GM23248 (cell line): ENCODE measurements at regions not wholly inside any gene's neighbourhood (a gene's known extent, or its start where the extent isn't known, plus 50 kb on each side); places are given as distances from the start of the nearest gene placed in this dataset.

Experiments
- DNase-seq: peaks from one replicate; pipeline ENCODE4 v3.0.0-alpha.2; 2015
- H2AFZ ChIP-seq: fragments of 200-600 bp; sonication (generic); 2 replicates; pipeline ENCODE4 v1.6.1; 2016; ENCODE audit warnings: antibody characterized with exemption
- H3F3A ChIP-seq: fragments of 200-600 bp; sonication (generic); 2 replicates; pipeline ENCODE4 v1.6.1; 2016; ENCODE audit warnings: mild to moderate bottlenecking, antibody characterized with exemption, mixed run types; ENCODE audit not compliant: insufficient read depth
- H3K27ac ChIP-seq: fragments of 200-600 bp; sonication (generic); 2 replicates; pipeline ENCODE4 v1.5.1; 2016; ENCODE audit warnings: mild to moderate bottlenecking
- H3K27me3 ChIP-seq: fragments of 200-600 bp; sonication (generic); replicated peaks from 2 replicates; pipeline ENCODE4 v1.6.1; 2016; ENCODE audit warnings: mild to moderate bottlenecking; ENCODE audit not compliant: insufficient read depth
- H3K36me3 ChIP-seq: fragments of 200-600 bp; sonication (generic); 2 replicates; pipeline ENCODE4 v1.6.1; 2016; ENCODE audit warnings: low read depth, mild to moderate bottlenecking
- H3K4me1 ChIP-seq: fragments of 200-600 bp; sonication (generic); 2 replicates; pipeline ENCODE4 v1.6.1; 2016; ENCODE audit warnings: mild to moderate bottlenecking; ENCODE audit not compliant: insufficient read depth
- H3K4me2 ChIP-seq: fragments of 200-600 bp; sonication (generic); one replicate; pipeline ENCODE4 v1.6.1; 2016; ENCODE audit warnings: mild to moderate bottlenecking; ENCODE audit not compliant: unreplicated experiment
- H3K4me3 ChIP-seq: fragments of 200-600 bp; sonication (generic); 2 replicates; pipeline ENCODE4 v1.5.1; 2016; ENCODE audit warnings: mild to moderate bottlenecking
- H3K79me2 ChIP-seq: fragments of 200-600 bp; sonication (generic); 2 replicates; pipeline ENCODE4 v1.6.1; 2016; ENCODE audit warnings: mild to moderate bottlenecking; ENCODE audit not compliant: insufficient read depth
- H3K9ac ChIP-seq: fragments of 200-600 bp; sonication (generic); 2 replicates; pipeline ENCODE4 v1.6.1; 2016; ENCODE audit warnings: mild to moderate bottlenecking
- H3K9me2 ChIP-seq: fragments of 200-600 bp; sonication (generic); 2 replicates; pipeline ENCODE4 v1.6.1; 2016; ENCODE audit warnings: mixed run types, mild to moderate bottlenecking, moderate library complexity; ENCODE audit not compliant: insufficient read depth
- H3K9me3 ChIP-seq: fragments of 200-600 bp; sonication (generic); one replicate; pipeline ENCODE4 v1.6.1; 2017; ENCODE audit warnings: low read depth
- H4K20me1 ChIP-seq: fragments of 200-600 bp; sonication (generic); 2 replicates; pipeline ENCODE4 v1.6.0; 2016; ENCODE audit not compliant: insufficient read depth
- EZH2 ChIP-seq: fragments of 200-600 bp; sonication (generic); IDR thresholded peaks from 2 replicates; pipeline ENCODE4 v1.6.1; 2018; ENCODE audit warnings: antibody characterized with exemption, mild to moderate bottlenecking; ENCODE audit not compliant: insufficient read depth, poor library complexity, severe bottlenecking
- EZH2phosphoT487 ChIP-seq: fragments of 200-600 bp; sonication (generic); IDR thresholded peaks from 2 replicates; pipeline ENCODE4 v1.6.1; 2018; ENCODE audit warnings: antibody characterized with exemption, moderate library complexity, mild to moderate bottlenecking, low read depth; ENCODE audit not compliant: insufficient read depth
- WGBS, 2 experiments: methylation state at CpG; one replicate each; pipeline ENCODE4 v1.1.6; 2015 to 2017; ENCODE audit warnings: low lambda C conversion rate in 2 of 2, low coverage in 1 of 2; ENCODE audit errors: missing lambda C conversion rate in 2 of 2; 5-methylcytosine and 5-hydroxymethylcytosine counted together
- in situ Hi-C: fragments of 300-500 bp; cut with MboI; formaldehyde crosslinking; loops from 2 replicates; pipeline ENCODE4 v1.15.0; 2020

- Histone ChIP-seq H3K27ac (no peak overlapping the region), H3K9me3 (no peaks in the 10 kb centered on the region), H3K4me1 (no peaks in the 10 kb centered on the region), H3K4me2 (no peak overlapping the region), H3K4me3 (no peak overlapping the region), H2AFZ (no peak overlapping the region), H4K20me1 (no peaks in the 10 kb centered on the region), H3K79me2 (no peaks in the 10 kb centered on the region), H3K9me2 (no peaks in the 10 kb centered on the region), H3F3A (no peaks in the 10 kb centered on the region), H3K36me3 (no peaks in the 10 kb centered on the region), H3K27me3 (no peaks in the 10 kb centered on the region), H3K9ac (no peak overlapping the region)
- WGBS, 2 experiments: 4 to 12% methylated on average over 2 of the region's 2 CpGs
- no peak for DNase-seq
- no peak for TF ChIP-seq EZH2
- no peak for TF ChIP-seq EZH2phosphoT487
- in situ Hi-C loops: no loop called here
Observed at GRCh38 chr14:56889705-56890104, 79.4 kb upstream of the OTX2 start.

GRCh38 chr14:56888274-56888673, 78.0 kb upstream of the OTX2 start:
- whole genome bisulfite sequencing, 2 experiments: 9 to 13% methylated on average over 3 of the region's 3 CpGs
- no peak overlapping the region for H3K9ac ChIP-seq

GRCh38 chr14:56887216-56887615, 76.9 kb upstream of the OTX2 start:
- H3F3A ChIP-seq: no peaks in the 10 kb centered on the region
- no peaks in the 10 kb centered on the region for H3K36me3 ChIP-seq
- no peak overlapping the region for H2AFZ ChIP-seq
- no peak overlapping the region for H3K27ac ChIP-seq
- in situ Hi-C loops: no loop called here
- H4K20me1 ChIP-seq: no peaks in the 10 kb centered on the region
- no peak overlapping the region for H3K4me2 ChIP-seq
- H3K79me2 ChIP-seq: no peaks in the 10 kb centered on the region
- no peak for TF ChIP-seq EZH2
- no peak for TF ChIP-seq EZH2phosphoT487
- H3K9ac ChIP-seq: no peak overlapping the region
- no peaks in the 10 kb centered on the region for H3K27me3 ChIP-seq
- no peaks in the 10 kb centered on the region for H3K9me3 ChIP-seq
- H3K4me1 ChIP-seq: no peaks in the 10 kb centered on the region
- H3K4me3 ChIP-seq: no peak overlapping the region
- DNase-seq: no peak
- no peaks in the 10 kb centered on the region for H3K9me2 ChIP-seq
- 1 to 2% methylated on average over 2 of the region's 2 CpGs for WGBS, 2 experiments

More at GRCh38 chr14:56888274-56888673, 78.0 kb upstream of the OTX2 start:
- Histone ChIP-seq H3K27ac (no peak overlapping the region), H3K36me3 (no peaks in the 10 kb centered on the region), H3K4me1 (no peaks in the 10 kb centered on the region), H3K27me3 (no peaks in the 10 kb centered on the region), H3K79me2 (no peaks in the 10 kb centered on the region), H2AFZ (no peak overlapping the region), H3K9me3 (no peaks in the 10 kb centered on the region), H4K20me1 (no peaks in the 10 kb centered on the region), H3K4me2 (no peak overlapping the region), H3F3A (no peaks in the 10 kb centered on the region), H3K4me3 (no peak overlapping the region), H3K9me2 (no peaks in the 10 kb centered on the region)
- DNase-seq: no peak
- in situ Hi-C loops: no loop called here
- TF ChIP-seq EZH2phosphoT487 (no peak), EZH2 (no peak)

GRCh38 chr14:56886471-56887062, 76.3 kb upstream of the OTX2 start:
- WGBS, 2 experiments: 31 to 40% methylated on average over 6 of the region's 6 CpGs
- H4K20me1 ChIP-seq: no peaks in the 10 kb centered on the region
- no peaks in the 10 kb centered on the region for H3K27me3 ChIP-seq
- in situ Hi-C loops: no loop called here
- H3K36me3 ChIP-seq: no peaks in the 10 kb centered on the region
- no peak overlapping the region for H2AFZ ChIP-seq
- no peak overlapping the region for H3K9ac ChIP-seq
- no peaks in the 10 kb centered on the region for H3K9me2 ChIP-seq
- no peak overlapping the region for H3K4me3 ChIP-seq
- TF ChIP-seq EZH2phosphoT487 (no peak), EZH2 (no peak)
- no peak for DNase-seq
- H3K9me3 ChIP-seq: no peaks in the 10 kb centered on the region
- no peaks in the 10 kb centered on the region for H3K79me2 ChIP-seq
- H3K27ac ChIP-seq: no peak overlapping the region
- no peak overlapping the region for H3K4me2 ChIP-seq
- H3K4me1 ChIP-seq: no peaks in the 10 kb centered on the region
- H3F3A ChIP-seq: no peaks in the 10 kb centered on the region

- Histone ChIP-seq H3K9ac (no peak overlapping the region), H4K20me1 (no peaks in the 10 kb centered on the region), H3K36me3 (no peaks in the 10 kb centered on the region), H3K79me2 (no peaks in the 10 kb centered on the region), H2AFZ (no peak overlapping the region), H3K4me2 (no peak overlapping the region), H3K9me2 (no peaks in the 10 kb centered on the region), H3K9me3 (no peaks in the 10 kb centered on the region), H3K27me3 (no peaks in the 10 kb centered on the region), H3K4me3 (no peak overlapping the region), H3F3A (no peaks in the 10 kb centered on the region), H3K27ac (no peak overlapping the region), H3K4me1 (no peaks in the 10 kb centered on the region)
- DNase-seq: no peak
- in situ Hi-C loops: no loop called here
- TF ChIP-seq EZH2phosphoT487 (no peak), EZH2 (no peak)
- 12 to 31% methylated on average over 2 of the region's 2 CpGs for WGBS, 2 experiments
Observed at GRCh38 chr14:56885825-56886224, 75.5 kb upstream of the OTX2 start.
